Astrocyte (in vitro differentiated cells and primary cell): ENCODE measurements at regions not wholly inside any gene's neighbourhood (a gene's known extent, or its start where the extent isn't known, plus 50 kb on each side); places are given as distances from the start of the nearest gene placed in this dataset.
A peak's percentile ranks its signal among the peaks of the same experiment; 100 is the strongest.

ENCODE experiments used
- DNase-seq: peaks from one replicate; pipeline ENCODE4 v3.0.0-alpha.2; 2010; ENCODE audit warnings: low read depth
- FAIRE-seq: peaks from 2 replicates; lab custom pipeline; 2011; peaks lifted over from hg19 to GRCh38; lab: Jason Lieb, UNC
- H2AFZ ChIP-seq: 2 replicates; pipeline ENCODE4 v1.6.0; 2012; ENCODE audit warnings: low read depth, low read length, inconsistent platforms
- H3K27ac ChIP-seq: 2 replicates; pipeline ENCODE4 v1.5.1; 2011; ENCODE audit warnings: low read depth, low read length, inconsistent platforms
- H3K27me3 ChIP-seq: 2 replicates; pipeline ENCODE4 v1.6.0; 2011; ENCODE audit warnings: low read length, inconsistent platforms; ENCODE audit not compliant: insufficient read depth
- H3K36me3 ChIP-seq: 2 replicates; pipeline ENCODE4 v1.5.1; 2011; ENCODE audit warnings: low read length, inconsistent platforms; ENCODE audit not compliant: insufficient read depth
- H3K4me1 ChIP-seq: 2 replicates; pipeline ENCODE4 v1.5.1; 2011; ENCODE audit warnings: low read length, inconsistent platforms; ENCODE audit not compliant: insufficient read depth
- H3K4me2 ChIP-seq: 2 replicates; pipeline ENCODE4 v1.6.0; 2012; ENCODE audit warnings: low read length, inconsistent platforms
- H3K4me3 ChIP-seq: 2 replicates; pipeline ENCODE4 v1.5.1; 2011; ENCODE audit warnings: low read depth, mild to moderate bottlenecking, low read length, inconsistent platforms; ENCODE audit not compliant: insufficient read depth
- H3K79me2 ChIP-seq: 2 replicates; pipeline ENCODE4 v1.6.0; 2012; ENCODE audit warnings: mild to moderate bottlenecking, low read length, inconsistent platforms; ENCODE audit not compliant: insufficient read depth
- H3K9ac ChIP-seq: 2 replicates; pipeline ENCODE4 v1.6.0; 2012; ENCODE audit warnings: mild to moderate bottlenecking, low read length, inconsistent platforms
- H3K9me3 ChIP-seq: 2 replicates; pipeline ENCODE4 v1.5.1; 2012; ENCODE audit warnings: low read depth, mild to moderate bottlenecking, low read length, inconsistent platforms; ENCODE audit not compliant: insufficient read depth
- H4K20me1 ChIP-seq: 2 replicates; pipeline ENCODE4 v1.6.0; 2012; ENCODE audit warnings: low read length, inconsistent platforms; ENCODE audit not compliant: insufficient read depth
- H3K27ac Mint-ChIP-seq: one replicate; pipeline ENCODE4 v1.8.0; 2021; ENCODE audit warnings: mild to moderate bottlenecking, mixed read lengths; ENCODE audit not compliant: unreplicated experiment
- H3K27me3 Mint-ChIP-seq: one replicate; pipeline ENCODE4 v1.8.0; 2021; ENCODE audit warnings: low read depth, mixed read lengths; ENCODE audit not compliant: unreplicated experiment
- H3K36me3 Mint-ChIP-seq: one replicate; pipeline ENCODE4 v1.8.0; 2021; ENCODE audit warnings: low read depth, mixed read lengths; ENCODE audit not compliant: unreplicated experiment
- H3K4me1 Mint-ChIP-seq: one replicate; pipeline ENCODE4 v1.8.0; 2021; ENCODE audit warnings: low read depth, mixed read lengths; ENCODE audit not compliant: unreplicated experiment
- H3K4me3 Mint-ChIP-seq: one replicate; pipeline ENCODE4 v1.8.0; 2021; ENCODE audit warnings: mild to moderate bottlenecking, moderate library complexity, mixed read lengths; ENCODE audit not compliant: unreplicated experiment
- H3K9me3 Mint-ChIP-seq: one replicate; pipeline ENCODE4 v1.8.0; 2021; ENCODE audit warnings: mild to moderate bottlenecking, mixed read lengths; ENCODE audit not compliant: unreplicated experiment
- CTCF ChIP-seq: IDR thresholded peaks from 2 replicates; pipeline ENCODE4 v1.5.1; 2011; ENCODE audit warnings: low read depth, mild to moderate bottlenecking, inconsistent platforms, low read length, moderate library complexity; ENCODE audit not compliant: insufficient read depth
- EZH2 ChIP-seq: IDR thresholded peaks from 2 replicates; pipeline ENCODE4 v1.6.1; 2012; ENCODE audit warnings: mild to moderate bottlenecking, low read length, inconsistent platforms; ENCODE audit not compliant: insufficient read depth

GRCh38 chr5:27476356-27476988, 438.1 kb upstream of the CDH9 start:
- Histone ChIP-seq H3K9ac (no peak overlapping the region), H3K4me1 (no peaks in the 10 kb centered on the region), H3K4me3 (no peak overlapping the region), H3K4me2 (no peak overlapping the region), H3K27me3 (no peaks in the 10 kb centered on the region), H3K36me3 (no peaks in the 10 kb centered on the region), H3K27ac (no peak overlapping the region), H3K79me2 (no peaks in the 10 kb centered on the region), H2AFZ (no peak overlapping the region), H3K9me3 (peaks cover 13% of the 10 kb centered on the region), H4K20me1 (no peaks in the 10 kb centered on the region)
- Mint-ChIP-seq H3K36me3 (peaks cover 26% of the 10 kb centered on the region), H3K4me1 (peaks cover 18% of the 10 kb centered on the region), H3K9me3 (peaks cover 4% of the 10 kb centered on the region), H3K27ac (peak overlapping the region; percentile 77), H3K27me3 (no peaks in the 10 kb centered on the region), H3K4me3 (peak overlapping the region; percentile 95)
- TF ChIP-seq EZH2, result no peak
- TF ChIP-seq CTCF, result no peak
- DNase-seq (no peak), FAIRE-seq (no peak)

DNA sequence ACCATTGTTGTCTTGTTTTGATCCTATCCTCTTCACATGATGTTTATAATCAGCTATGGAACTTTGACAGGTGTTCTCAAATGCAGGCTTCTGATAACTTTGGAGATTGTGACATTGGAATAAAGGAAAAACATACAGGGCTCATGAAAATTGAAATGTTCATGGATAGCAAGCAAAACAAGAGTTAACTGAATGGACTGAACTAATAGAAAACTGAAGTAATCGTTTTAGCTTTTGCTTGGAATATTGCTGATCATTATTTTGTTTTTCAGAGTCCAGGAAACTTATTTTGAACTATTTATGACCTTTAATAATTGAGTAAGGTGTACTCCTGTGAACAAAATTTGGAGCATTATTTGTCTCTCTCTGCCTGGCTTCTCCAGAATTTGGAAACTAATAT, 436.7 kb upstream of the CDH9 start:
- peaks cover 4% of the 10 kb centered on the region for H3K9me3 Mint-ChIP-seq
- FAIRE-seq, result no peak
- Histone ChIP-seq H4K20me1 (no peaks in the 10 kb centered on the region), H3K79me2 (no peaks in the 10 kb centered on the region), H3K27me3 (no peaks in the 10 kb centered on the region), H3K36me3 (no peaks in the 10 kb centered on the region), H3K27ac (no peak overlapping the region), H3K9ac (no peak overlapping the region), H3K9me3 (peaks cover 13% of the 10 kb centered on the region), H3K4me3 (no peak overlapping the region), H3K4me1 (no peaks in the 10 kb centered on the region), H2AFZ (no peak overlapping the region), H3K4me2 (no peak overlapping the region)
- H3K36me3 Mint-ChIP-seq, result peaks cover 26% of the 10 kb centered on the region
- H3K4me3 Mint-ChIP-seq, result peak overlapping the region; percentile 95
- no peak overlapping the region for H3K27ac Mint-ChIP-seq
- no peak for TF ChIP-seq EZH2
- no peak for TF ChIP-seq CTCF
- peaks cover 16% of the 10 kb centered on the region for H3K4me1 Mint-ChIP-seq
- DNase-seq, result no peak
- no peaks in the 10 kb centered on the region for H3K27me3 Mint-ChIP-seq

GRCh38 chr5:27474395-27474794, 436.0 kb upstream of the CDH9 start:
- no peak for TF ChIP-seq EZH2
- DNase-seq (no peak), FAIRE-seq (no peak)
- Histone ChIP-seq H3K4me3 (no peak overlapping the region), H3K4me2 (no peak overlapping the region), H3K27ac (no peak overlapping the region), H3K79me2 (no peaks in the 10 kb centered on the region), H3K9ac (no peak overlapping the region), H2AFZ (no peak overlapping the region), H3K36me3 (no peaks in the 10 kb centered on the region), H3K9me3 (peaks cover 13% of the 10 kb centered on the region), H3K4me1 (no peaks in the 10 kb centered on the region), H3K27me3 (no peaks in the 10 kb centered on the region), H4K20me1 (no peaks in the 10 kb centered on the region)
- H3K27me3 Mint-ChIP-seq, result no peaks in the 10 kb centered on the region
- peaks cover 4% of the 10 kb centered on the region for H3K9me3 Mint-ChIP-seq
- peaks cover 13% of the 10 kb centered on the region for H3K4me1 Mint-ChIP-seq
- peak overlapping the region; percentile 95 for H3K4me3 Mint-ChIP-seq
- H3K36me3 Mint-ChIP-seq, result peaks cover 25% of the 10 kb centered on the region
- H3K27ac Mint-ChIP-seq, result peak overlapping the region; percentile 26
